ENCODE measurements at regions not wholly inside any gene's neighbourhood (a gene's known extent, or its start where the extent isn't known, plus 50 kb on each side); places are given as distances from the start of the nearest gene placed in this dataset.

DNA sequence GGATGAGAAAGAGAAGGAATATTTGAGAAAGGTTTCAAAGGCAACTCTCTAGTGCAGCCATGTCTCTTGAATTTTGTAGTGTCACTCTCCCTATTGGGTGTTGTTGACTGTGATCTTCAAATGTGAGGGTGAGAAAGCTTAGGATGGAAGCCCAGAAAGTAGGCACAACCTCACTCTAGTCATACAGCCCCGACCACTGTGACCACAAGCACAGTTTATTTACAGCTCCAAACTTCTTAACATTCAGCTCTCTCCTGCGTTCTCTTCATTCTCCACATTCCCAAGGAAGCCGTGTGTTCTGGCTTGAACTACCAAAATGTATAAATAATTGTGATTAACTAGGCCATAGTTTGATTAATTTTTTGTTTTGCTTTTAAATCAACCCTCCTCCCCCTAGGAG, 542.9 kb downstream of the LRRC70 start:
- Mint-ChIP-seq H3K36me3 (ENCODE audit: unreplicated experiment) (no peaks in the 10 kb centered on the region), H3K27me3 (ENCODE audit: unreplicated experiment) (no peaks in the 10 kb centered on the region), H3K9me3 (ENCODE audit: unreplicated experiment) (no peaks in the 10 kb centered on the region), H3K4me3 (ENCODE audit: unreplicated experiment) (no peak overlapping the region), H3K4me1 (ENCODE audit: low read depth, unreplicated experiment) (peaks cover 22% of the 10 kb centered on the region), H3K27ac (ENCODE audit: unreplicated experiment) (no peak overlapping the region)
- TF ChIP-seq, protein P1, sequence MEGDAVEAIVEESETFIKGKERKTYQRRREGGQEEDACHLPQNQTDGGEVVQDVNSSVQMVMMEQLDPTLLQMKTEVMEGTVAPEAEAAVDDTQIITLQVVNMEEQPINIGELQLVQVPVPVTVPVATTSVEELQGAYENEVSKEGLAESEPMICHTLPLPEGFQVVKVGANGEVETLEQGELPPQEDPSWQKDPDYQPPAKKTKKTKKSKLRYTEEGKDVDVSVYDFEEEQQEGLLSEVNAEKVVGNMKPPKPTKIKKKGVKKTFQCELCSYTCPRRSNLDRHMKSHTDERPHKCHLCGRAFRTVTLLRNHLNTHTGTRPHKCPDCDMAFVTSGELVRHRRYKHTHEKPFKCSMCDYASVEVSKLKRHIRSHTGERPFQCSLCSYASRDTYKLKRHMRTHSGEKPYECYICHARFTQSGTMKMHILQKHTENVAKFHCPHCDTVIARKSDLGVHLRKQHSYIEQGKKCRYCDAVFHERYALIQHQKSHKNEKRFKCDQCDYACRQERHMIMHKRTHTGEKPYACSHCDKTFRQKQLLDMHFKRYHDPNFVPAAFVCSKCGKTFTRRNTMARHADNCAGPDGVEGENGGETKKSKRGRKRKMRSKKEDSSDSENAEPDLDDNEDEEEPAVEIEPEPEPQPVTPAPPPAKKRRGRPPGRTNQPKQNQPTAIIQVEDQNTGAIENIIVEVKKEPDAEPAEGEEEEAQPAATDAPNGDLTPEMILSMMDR (IDR thresholded peaks at IDR 0.05; ENCODE audit: partially characterized antibody, unreplicated experiment), result no peak
- DNase-seq, result no peak

DNA sequence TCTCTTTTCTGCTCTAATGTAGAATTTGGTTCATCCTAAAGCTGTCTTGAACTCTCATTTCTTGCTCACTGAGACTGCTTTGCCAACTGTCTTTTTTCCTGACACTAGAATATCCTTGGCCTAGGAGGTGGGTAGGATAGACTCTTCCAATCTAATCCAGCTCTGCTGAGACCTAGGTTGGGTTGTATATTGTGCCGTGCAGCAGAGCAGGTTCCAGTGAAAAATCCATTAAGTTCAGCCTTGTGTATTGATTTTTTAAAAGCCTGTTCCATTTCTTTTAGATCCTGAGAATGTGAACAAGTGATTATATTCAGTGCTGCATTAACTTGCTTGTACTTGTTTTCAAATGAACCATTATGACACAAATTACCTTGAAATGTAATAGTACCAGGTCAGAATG, 539.6 kb downstream of the LRRC70 start:
- H3K27ac Mint-ChIP-seq (ENCODE audit: unreplicated experiment), result peak overlapping the region; percentile 19
- no peak for DNase-seq
- peaks cover 13% of the 10 kb centered on the region for H3K4me1 Mint-ChIP-seq (ENCODE audit: low read depth, unreplicated experiment)
- H3K27me3 Mint-ChIP-seq (ENCODE audit: unreplicated experiment), result no peaks in the 10 kb centered on the region
- no peak overlapping the region for H3K4me3 Mint-ChIP-seq (ENCODE audit: unreplicated experiment)
- no peaks in the 10 kb centered on the region for H3K9me3 Mint-ChIP-seq (ENCODE audit: unreplicated experiment)
- TF ChIP-seq, protein P1 (IDR thresholded peaks at IDR 0.05; ENCODE audit: partially characterized antibody, unreplicated experiment), result no peak
- no peaks in the 10 kb centered on the region for H3K36me3 Mint-ChIP-seq (ENCODE audit: unreplicated experiment)

DNA sequence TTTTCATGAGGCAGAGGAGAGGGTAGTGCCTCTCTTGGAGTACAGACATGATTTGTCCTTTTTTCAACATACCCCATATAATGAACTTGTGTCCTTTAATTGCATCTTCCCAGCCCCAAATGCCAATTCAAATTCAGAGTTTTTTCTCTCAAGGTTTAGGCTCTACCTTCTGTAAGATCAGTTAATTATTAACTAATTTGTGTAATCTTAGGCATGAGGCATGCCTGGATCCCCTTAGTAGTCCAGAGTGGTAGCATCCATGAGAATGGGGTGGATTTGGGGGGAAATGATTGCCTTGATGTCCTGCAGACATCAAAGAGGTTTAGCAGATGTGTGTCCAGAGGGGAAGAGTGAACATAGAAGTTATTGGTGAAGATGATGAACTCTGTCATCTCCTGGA, 533.3 kb downstream of the LRRC70 start:
- Mint-ChIP-seq H3K4me1 (ENCODE audit: low read depth, unreplicated experiment) (no peaks in the 10 kb centered on the region), H3K36me3 (ENCODE audit: unreplicated experiment) (no peaks in the 10 kb centered on the region), H3K27ac (ENCODE audit: unreplicated experiment) (no peak overlapping the region), H3K4me3 (ENCODE audit: unreplicated experiment) (no peak overlapping the region), H3K27me3 (ENCODE audit: unreplicated experiment) (no peaks in the 10 kb centered on the region), H3K9me3 (ENCODE audit: unreplicated experiment) (no peaks in the 10 kb centered on the region)
- no peak for DNase-seq
- TF ChIP-seq, protein P1 (IDR thresholded peaks at IDR 0.05; ENCODE audit: partially characterized antibody, unreplicated experiment), result no peak

DNA sequence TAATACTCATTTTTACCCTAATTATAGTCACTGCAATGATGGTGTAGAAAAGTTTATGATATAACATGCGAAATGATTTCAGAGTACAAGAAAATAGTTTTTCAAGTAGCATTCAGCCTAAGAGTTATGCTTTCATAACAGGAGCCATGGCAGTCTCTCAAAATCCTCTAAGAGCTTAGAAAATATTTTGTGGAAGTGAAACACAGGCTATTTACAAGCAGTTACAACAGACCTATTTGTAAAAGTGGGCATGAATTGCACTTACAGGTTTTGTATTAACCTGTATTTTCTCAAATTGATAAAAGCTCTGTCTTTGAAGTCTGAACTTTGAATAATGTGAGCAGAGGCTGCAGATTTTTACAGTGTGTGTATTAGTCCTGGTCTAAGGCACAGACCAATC, 523.3 kb downstream of the LRRC70 start:
- Mint-ChIP-seq H3K27ac (ENCODE audit: unreplicated experiment) (no peak overlapping the region), H3K4me3 (ENCODE audit: unreplicated experiment) (no peak overlapping the region), H3K9me3 (ENCODE audit: unreplicated experiment) (no peaks in the 10 kb centered on the region), H3K4me1 (ENCODE audit: low read depth, unreplicated experiment) (no peaks in the 10 kb centered on the region), H3K36me3 (ENCODE audit: unreplicated experiment) (no peaks in the 10 kb centered on the region), H3K27me3 (ENCODE audit: unreplicated experiment) (no peaks in the 10 kb centered on the region)
- DNase-seq, result no peak
- TF ChIP-seq, protein P1 (IDR thresholded peaks at IDR 0.05; ENCODE audit: partially characterized antibody, unreplicated experiment), result no peak

DNA sequence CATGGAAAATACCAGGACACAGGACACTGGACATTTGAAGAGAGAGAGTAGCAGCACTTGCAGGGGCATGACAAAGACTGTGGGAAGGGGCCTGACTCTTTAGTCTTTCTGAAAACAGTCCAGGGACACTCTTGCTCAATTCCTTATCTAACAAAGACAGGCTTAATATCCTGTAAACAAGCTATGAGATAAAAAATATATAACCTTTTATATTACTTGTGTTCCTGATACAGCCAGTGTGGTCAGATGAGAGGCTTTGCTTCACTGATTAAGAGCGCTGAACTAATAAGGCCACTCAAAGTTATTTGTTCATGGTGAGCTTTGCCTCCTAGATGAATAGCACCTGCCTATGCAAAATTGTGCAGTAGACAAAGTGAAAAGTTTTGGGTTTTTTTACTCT, 518.7 kb downstream of the LRRC70 start:
- Mint-ChIP-seq H3K36me3 (ENCODE audit: unreplicated experiment) (no peaks in the 10 kb centered on the region), H3K27ac (ENCODE audit: unreplicated experiment) (no peak overlapping the region), H3K4me3 (ENCODE audit: unreplicated experiment) (no peak overlapping the region), H3K4me1 (ENCODE audit: low read depth, unreplicated experiment) (peaks cover 7% of the 10 kb centered on the region), H3K9me3 (ENCODE audit: unreplicated experiment) (no peaks in the 10 kb centered on the region), H3K27me3 (ENCODE audit: unreplicated experiment) (no peaks in the 10 kb centered on the region)
- no peak for DNase-seq
- TF ChIP-seq, protein P1 (IDR thresholded peaks at IDR 0.05; ENCODE audit: partially characterized antibody, unreplicated experiment), result no peak

Measured in glutamatergic neuron (in vitro differentiated cells).